Amygdala (tissue), 56 donors: ENCODE measurements at regions not wholly inside any gene's neighbourhood (a gene's known extent, or its start where the extent isn't known, plus 50 kb on each side); places are given as distances from the start of the nearest gene placed in this dataset.
A peak's percentile ranks its signal among the peaks of the same experiment; 100 is the strongest.
"Not testable (repeated sequence)": the region's sequence is repeated elsewhere in the genome, so short reads cannot be mapped to it uniquely, and the experiment has no call there.

Experiments used
- DNase-seq, 56 donors: peaks; one replicate each; lab custom pipeline; 2025; lab: John Stamatoyannopoulos, UW

DNA sequence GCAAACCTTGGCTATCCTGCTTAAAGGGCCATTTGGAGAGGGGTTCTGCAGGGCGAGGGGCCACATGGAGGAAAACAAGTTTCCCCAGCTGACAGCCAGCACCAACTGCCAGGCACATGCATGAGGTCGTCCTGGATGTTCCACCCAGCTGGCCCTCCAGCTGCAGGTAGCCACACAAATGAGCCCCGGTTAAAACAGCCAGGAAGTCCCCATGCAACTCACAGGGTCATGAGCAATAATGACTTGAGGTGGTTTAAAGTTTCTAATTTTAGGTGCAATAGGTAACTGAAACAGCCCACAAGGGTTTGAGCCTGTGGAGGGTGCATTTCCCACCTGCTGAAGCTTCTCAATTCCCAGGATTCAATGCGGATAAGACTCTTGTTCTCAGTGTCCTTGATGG, 160.8 kb upstream of the CCZ1B start:
- DNase-seq, result not testable (repeated sequence)

DNA sequence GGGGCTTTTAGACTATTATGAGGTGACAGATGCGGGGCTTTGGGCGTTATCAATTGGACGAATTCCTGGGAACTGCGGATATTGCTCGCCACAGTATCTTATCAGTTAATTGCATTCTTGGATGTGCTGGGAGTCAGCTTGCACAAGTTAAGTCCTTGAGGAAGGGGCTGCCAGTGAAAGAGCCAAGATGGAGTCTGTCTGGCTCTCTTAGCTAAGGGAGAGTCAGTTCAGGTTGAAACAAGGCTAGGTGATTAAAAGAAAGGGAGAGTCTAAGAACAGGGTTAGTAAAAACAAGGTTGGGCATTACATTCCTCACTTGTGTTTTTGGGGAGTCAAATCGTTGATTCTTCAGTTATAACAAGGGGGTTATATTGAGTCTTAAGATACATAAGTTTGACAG, 162.5 kb upstream of the CCZ1B start:
- DNase-seq, result not testable (repeated sequence)

DNA sequence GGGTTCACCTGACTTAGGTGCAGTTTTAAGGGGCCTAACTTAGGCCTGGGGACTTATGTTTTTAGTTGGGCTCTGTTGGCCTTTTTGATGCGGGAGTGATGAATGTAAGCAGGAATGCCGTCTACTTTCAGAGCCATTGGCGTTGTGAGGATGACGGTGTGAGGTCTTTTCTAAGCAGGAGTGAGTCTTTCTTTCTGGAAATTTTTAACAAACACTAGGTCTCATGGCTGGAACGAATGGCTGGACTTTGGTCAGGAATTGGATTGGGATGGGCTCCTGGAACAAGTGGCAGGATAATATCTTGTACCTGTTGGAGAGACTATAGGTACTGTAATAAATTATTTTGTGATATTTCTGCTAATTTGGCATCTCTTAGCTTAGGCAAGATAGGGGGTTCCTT, 163.9 kb upstream of the CCZ1B start:
- DNase-seq, result not testable (repeated sequence)

DNA sequence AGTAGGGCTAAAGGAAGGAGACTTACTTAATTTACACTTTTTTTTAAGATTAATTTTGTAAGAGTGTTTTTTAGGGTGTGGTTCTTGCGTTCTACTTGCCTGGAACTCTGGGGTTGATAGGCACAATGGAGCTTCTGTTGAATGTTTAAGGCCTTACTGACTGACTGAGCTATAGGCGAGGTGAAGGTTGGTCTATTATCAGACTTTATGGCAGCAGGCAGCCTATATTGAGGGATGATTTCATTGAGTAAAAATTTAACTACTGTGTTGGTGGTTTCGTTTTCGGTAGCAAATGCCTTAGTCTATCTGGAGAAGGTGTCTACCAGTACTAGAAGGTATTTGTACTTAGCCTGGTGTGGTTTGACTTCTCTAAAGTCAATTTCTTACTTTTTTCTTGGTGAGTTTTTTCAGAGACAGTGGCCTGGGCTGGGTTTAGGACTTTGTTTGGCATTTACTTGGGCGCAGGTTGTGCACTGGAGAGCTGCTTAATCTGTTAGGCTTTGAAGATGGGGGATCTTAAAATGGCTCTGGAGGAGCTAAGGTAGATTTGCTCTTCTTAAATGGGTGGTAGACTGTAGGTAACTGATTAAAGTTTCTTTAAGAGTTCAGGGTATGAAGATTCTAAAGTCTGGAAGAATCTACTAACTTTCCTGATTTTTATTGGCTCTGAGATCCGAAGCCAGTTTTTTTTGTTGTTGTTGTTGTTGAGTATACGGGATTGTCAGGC, 164.5 kb upstream of the CCZ1B start:
- DNase-seq, result not testable (repeated sequence)

DNA sequence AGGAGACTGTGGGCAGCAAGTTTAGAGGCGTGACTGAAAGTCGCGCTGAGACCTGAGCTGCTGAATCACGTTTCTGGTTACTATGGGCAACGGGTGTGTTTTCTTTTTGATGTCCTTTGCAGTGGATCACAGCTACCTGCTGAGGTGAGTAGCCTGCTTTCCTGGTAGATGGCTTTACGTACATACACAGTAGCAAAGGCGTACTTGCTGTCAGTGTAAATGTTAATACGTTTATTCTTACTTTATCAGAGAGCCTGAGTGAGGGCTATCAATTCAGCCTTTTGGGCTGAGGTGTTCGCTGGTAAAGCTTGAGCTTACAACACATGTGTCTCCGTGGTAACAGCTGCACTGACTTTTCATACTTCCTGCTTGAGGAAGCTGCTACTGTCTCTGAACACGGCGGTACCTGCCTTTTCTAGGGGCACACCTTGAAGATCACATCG, 165.1 kb upstream of the CCZ1B start:
- not testable (repeated sequence) for DNase-seq

DNA sequence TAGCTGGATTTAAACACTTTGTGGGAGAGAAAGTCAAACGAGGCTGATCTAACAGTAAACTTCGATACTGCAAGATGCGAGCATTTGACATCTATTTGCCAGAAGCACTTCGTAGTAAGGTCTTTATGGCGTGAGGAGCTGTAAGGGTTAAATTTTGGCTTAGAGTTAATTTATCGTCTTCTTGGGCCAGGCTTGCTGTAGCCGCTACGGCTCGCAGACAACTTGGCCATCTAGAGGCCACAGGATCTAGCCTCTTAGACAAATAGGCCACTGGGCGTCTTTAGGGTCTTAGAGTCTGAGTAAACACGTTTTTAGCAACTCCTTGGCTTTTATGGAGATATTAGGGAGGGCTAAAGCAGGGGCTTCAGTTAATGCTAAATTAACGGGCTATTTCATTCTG, 165.6 kb upstream of the CCZ1B start:
- not testable (repeated sequence) for DNase-seq

DNA sequence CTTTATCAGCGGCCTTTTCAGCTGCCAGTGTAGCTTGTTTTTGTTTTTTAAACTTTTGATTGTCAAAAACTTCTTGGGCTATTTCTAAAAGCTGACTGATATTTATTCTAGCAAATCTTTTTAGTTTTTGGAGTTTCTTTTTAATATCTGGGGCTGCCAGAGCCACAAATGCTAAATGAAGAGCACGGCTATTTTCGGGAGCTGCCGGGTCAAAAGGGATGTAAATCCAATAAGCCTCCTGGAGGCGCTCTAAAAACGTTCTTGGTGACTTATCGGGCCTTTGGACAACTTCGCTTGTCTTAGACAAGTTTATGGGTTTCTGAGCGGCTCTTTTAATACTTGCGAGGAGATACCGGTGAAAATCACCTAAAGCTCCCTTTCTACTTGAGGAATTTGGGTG, 166.1 kb upstream of the CCZ1B start:
- not testable (repeated sequence) for DNase-seq

DNA sequence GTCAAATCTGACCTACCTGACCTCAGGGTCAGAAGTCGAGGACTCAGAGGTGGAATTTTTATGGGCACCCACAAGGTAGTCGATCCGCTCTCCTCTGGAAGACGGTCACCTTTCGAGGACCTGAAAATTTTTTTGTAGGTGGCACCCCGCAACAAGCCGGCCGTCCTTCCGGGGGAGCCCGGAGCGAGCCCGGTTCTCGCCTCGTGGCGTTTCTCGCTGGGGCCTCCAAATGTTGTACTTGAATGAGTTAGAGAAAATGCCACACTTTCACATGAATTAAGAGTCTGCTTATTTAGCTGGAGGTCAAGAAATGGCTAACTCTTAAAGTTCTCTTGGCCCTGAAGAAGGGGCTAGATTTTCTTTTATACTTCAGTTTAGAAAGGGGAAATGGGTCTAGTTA, 169.0 kb upstream of the CCZ1B start:
- DNase-seq, result not testable (repeated sequence)

DNA sequence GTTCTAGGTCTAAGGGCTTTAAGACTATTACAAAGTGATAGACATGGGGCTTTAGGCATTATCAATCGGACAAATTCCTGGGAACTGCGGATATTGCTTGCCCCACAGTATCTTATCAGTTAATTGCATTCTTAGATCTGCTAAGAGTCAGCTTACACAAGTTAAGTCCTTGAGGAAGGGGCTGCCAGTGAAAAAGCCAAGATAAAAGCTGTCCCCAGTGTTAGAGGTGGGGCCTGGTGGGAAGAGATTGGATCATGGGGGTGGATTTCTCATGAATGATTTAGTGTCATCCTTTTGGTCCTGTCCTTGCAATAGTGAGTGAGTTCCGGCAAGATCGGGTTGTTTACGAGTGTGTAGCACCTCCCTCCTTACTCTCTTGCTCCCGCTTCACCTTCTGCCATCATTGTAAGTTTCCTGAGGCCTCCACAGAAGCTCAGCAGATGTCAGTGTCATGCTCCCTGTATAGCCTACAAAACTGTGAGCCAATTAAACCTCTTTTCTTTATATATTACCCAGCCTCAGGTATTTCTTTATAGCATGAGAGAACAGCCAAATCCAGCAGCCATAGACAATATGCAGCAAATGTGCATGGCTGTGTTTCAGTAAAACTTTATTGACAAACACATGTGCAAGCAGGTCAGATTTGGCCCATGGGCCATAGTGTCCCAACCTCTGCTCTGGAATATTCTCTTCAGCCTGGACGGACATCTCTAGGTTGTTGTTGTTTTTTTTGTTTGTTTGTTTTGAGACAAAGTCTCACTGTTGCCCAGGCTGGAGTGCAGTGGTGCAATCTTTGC, 169.6 kb upstream of the CCZ1B start:
- DNase-seq, result not testable (repeated sequence)

DNA sequence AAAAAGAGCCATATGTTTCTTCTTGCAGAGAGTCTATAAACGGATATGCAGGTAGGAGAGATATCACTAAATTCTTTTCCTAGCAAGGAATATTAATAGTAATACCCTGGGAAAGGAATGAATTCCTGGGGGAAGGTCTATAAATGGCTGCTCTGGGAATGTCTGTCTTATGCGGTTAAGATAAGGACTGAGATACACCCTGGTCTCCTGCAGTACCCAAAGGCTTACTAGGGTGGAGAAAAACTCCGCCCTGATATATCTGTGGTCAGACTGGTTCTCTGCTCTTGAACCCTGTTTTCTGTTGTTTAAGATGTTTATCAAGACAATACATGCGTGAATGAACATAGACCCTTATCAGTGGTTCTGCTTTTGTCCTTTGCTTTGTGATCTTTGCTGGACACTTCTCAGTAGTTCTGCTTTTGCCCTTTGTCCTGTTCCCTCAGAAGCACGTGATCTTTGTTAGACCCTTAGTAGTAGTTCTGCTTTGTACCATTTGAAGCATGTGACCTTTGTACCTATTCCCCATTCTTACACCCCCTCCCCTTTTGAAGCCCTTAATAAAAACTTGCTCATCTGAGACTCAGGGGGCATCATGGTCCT, 173.1 kb upstream of the CCZ1B start:
- DNase-seq, result not testable (repeated sequence)

DNA sequence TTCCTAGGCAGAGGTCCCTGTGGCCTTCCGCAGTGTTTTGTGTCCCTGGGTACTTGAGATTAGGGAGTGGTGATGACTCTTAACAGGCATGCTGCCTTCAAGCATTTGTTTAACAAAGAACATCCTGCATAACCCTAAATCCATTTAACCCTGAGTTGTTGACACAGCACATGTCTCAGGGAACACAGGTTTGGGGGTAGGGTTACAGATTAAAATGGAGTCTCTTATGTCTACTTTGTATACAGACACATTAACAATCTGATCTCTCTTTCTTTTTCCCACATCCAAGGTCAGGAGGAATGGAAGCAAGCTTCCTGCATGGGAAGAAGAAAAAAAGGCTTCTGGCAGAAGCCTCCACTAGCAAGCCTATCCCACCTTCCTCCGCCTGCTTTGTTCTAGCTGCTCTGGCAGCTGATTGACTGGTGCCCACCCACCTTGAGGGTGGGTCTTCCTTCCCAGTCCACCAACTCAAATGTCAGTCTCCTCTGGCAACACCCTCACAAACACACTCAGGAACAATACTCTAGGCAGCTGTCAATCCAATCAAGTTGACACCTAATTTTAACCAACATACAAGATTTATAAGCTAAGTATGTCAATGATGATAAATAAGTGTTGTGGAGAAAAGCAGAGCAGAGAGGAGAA, 176.5 kb upstream of the CCZ1B start:
- no peak for DNase-seq

DNA sequence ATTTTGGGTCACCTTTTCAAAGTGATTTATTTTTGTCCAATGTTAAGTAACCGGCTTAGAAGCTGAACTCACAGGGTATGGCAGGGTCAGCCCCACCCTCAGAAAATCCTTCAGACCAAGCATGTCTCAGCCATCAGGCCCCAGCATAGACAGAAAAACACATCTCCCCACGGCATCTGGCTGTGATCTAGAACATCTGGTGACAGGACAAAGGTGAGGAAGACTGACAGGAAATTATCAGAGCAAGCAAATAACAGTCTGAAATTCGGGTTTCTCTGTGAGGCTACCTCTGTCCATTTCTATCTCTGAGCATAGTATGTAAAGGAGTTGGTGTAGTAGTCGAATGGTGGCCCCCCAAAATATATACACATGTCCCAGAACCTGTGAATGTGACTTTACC, 177.0 kb upstream of the C1GALT1 start:
- DNase-seq, result no peak

DNA sequence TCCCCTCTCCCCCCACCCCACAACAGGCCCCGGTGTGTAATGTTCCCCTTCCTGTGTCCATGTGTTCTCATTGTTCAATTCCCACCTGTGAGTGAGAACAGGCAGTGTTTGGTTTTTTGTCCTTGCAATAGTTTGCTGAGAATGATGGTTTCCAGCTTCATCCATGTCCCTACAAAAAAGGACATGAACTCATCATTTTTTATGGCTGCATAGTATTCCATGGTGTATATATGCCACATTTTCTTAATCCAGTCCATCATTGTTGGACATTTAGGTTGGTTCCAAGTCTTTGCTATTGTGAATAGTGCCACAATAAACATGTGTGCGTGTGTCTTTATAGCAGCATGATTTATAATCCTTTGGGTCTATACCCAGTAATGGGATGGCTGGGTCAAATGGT, 176.4 kb upstream of the C1GALT1 start:
- not testable (repeated sequence) for DNase-seq

DNA sequence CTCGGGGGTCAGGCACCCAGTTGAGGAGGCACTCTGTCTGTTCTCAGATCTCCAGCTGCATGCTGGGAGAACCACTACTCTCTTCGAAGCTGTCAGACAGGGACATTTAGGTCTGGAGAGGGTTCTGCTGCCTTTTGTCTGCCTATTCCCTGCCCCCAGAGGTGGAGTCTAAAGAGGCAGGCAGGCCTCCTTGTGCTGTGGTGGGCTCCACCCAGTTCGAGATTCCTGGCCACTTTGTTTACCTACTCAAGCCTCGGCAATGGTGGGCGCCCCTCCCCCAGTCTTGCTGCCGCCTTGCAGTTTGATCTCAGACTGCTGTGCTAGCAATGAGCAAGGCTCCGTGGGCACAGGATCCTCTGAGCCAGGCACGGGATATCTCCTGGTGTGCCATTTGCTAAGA, 171.1 kb upstream of the C1GALT1 start:
- not testable (repeated sequence) for DNase-seq

DNA sequence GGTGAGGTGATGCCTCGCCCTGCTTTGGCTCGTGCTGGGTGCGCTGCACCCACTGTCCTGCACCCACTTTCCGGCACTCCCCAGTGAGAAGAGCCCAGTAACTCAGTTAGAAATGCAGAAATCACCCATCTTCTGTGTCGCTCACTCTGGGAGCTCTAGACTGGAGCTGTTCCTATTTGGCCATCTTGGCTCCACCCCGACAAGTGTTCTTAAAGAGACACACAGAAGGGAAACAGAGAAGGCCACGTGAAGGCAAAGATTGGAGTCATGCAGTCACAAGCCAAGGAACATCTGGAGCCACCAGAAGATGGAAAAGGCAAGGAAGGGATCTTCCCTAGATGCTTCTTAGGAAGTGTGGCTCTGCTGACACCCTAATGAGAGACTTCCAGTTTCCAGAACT, 170.6 kb upstream of the C1GALT1 start:
- not testable (repeated sequence) for DNase-seq

DNA sequence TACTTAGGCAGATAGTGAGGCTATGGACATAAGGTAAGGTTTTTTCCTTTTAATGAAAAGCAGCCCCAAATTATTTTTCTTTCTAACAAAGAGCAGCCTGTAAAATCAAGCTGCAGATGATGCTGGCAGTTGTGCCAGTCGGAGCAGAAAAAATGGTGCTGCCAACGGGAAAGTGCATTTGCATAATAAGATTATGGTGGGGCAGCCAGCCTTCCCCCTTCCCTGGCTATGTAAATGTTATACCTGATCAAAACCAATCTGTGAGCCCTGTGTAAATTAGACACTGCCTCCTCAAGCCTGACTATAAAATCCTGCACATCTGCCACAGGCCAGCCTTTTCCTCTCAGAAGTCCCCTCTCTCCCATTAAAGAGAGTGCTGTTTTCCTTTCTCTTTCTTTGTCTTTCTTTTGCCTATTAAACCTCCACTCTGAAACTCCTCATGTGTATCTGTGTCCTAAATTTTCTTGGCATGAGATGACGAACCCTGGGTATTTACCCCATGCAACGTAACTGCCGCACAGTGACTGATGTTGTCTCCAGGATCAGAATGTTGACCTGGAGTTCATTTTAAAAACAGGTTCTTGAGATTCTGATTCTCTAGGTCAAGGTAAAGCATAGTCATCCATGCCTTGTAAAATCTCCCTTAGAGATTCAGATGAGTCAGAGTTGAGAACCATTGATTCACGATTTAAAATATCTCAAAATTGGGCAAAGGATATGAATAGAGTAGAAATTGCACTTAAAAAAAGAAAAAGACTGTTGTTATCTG, 167.3 kb upstream of the C1GALT1 start:
- peak in 3 of 56 donors; percentile 4 to 9 (median 5) for DNase-seq

DNA sequence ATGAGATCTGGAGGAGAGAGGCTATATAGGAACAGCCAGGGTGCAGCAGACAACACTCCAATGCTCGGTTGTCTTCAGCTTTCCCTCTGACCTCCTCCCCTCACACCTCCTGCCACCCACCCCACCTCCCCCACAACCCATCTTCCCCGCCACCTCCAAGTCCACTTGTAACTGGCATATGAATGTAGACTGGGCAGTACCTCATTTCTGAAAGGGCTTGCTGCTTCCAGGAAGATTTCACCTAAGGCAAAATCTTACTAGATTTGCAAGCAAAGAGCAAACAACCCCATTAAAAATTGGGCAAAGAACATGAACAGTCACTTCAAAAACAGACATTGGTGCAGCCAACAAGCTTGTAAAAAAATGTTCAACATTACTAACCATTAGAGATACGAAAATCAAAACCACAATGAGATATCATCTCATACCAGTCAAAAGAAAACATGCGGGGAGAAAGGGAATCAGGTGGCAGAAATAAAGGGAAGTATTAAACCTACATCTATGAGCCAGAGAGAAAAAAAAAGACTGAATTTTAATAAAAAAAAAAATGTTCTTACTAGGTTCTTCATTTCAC, 164.6 kb upstream of the C1GALT1 start:
- DNase-seq, result no peak

DNA sequence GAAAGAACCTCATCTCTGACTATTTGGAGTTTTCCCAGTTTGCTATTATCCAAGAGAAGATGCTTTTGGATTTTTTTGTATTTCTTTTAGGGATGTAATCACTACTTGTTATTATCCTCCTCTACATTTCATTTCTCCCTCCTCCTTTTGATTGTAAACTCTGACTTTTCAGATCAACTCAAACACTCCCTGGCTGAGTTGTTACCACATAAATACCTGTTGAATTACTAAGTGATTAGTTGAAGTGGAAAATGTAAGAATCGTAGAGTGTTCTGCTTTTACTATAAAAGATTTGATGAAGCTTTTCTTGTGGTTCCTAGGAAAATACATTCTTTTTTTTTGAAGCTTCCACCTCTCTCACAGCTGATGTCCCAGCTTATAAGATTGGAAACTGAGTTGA, 164.1 kb upstream of the C1GALT1 start:
- DNase-seq, result no peak

DNA sequence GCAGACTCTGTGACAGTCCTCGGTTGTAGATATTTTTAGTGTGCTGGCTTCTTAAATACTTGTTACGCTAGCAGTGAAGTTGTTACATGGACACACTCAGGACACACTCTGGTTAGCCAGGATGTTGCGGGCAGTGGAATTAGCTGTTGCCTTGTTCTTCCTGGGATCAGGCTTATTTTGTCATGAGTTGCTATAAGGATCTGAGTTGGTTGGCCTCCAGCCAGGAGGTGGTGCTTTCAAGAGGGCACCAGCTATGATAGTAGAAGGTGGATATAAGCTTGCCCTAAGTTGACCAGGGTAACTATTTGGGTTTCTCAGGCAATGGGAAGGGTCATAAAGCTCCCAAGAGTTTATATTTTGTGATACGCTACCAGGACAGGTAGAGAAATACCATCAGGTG, 150.1 kb upstream of the C1GALT1 start:
- DNase-seq, result no peak

DNA sequence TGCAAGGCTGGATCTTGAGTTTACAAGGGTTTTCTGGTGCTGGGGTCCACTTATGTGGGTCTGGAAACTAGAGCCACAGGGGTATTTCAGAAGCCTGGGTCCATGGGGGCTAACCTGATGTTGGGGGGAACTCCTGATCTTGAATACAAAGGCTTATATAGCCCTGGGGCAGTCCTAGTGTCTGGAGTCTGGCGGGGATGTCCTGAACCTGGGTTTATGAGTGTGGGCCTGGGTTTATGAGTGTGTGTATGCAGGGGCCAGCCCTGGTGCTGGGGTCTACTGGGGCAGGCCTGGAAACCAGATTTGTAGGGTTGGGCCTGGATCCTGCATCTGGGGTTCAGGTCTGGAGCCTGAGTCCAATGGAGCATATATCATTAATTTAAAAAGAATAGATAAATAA, 146.5 kb upstream of the C1GALT1 start:
- DNase-seq, result no peak
